ENCODE measurements at regions not wholly inside any gene's neighbourhood (a gene's known extent, or its start where the extent isn't known, plus 50 kb on each side); places are given as distances from the start of the nearest gene placed in this dataset.

- no peak for TF ChIP-seq REST (IDR thresholded peaks at IDR 0.05; ENCODE audit: insufficient replicate concordance, low read depth)
- TF ChIP-seq SPI1 (IDR thresholded peaks at IDR 0.05; ENCODE audit: borderline replicate concordance, low read depth) = no peak
- no peak for TF ChIP-seq CTCF (IDR thresholded peaks at IDR 0.05; ENCODE audit: insufficient read depth, low read length)
Measured at GRCh38 chr7:121714559-121715303, 158.2 kb upstream of the PTPRZ1 start.
